ENCODE measurements at regions not wholly inside any gene's neighbourhood (a gene's known extent, or its start where the extent isn't known, plus 50 kb on each side); places are given as distances from the start of the nearest gene placed in this dataset.

DNA sequence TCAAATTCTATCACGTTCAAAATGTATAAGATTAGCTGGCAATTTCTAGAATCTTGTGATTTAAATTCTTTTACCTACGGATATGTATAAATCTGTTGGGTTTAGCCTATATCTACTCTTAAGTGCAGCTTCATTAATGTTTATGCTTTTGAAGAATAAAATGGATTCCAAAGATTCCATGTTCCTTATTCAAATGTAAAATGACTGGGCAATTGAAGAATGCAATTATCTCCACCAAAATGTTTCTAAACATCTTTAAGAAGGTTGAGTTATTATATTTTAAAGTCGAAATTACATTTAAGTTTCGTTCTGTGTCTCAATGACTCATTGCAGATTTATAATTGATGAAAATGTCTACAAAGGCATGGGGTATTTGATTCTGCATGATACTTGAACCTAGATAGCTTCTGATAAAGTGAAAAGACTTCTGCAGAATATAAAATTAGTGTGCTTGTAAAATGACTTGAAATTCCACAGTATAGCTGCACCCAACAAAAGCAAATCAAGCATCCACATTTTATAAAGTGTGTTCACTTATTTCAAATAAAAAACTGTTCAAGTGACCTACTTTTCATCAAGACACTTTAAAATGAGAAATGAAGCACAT is 697.0 kb upstream of the PCDH15 start:
- Mint-ChIP-seq H3K4me3 (no peak overlapping the region), H3K27ac (no peak overlapping the region), H3K9me3 (peaks cover 4% of the 10 kb centered on the region), H3K27me3 (ENCODE audit: low read depth) (no peaks in the 10 kb centered on the region), H3K4me1 (peaks cover 5% of the 10 kb centered on the region), H3K36me3 (peaks cover under 1% of the 10 kb centered on the region)
- TF ChIP-seq, protein P1, sequence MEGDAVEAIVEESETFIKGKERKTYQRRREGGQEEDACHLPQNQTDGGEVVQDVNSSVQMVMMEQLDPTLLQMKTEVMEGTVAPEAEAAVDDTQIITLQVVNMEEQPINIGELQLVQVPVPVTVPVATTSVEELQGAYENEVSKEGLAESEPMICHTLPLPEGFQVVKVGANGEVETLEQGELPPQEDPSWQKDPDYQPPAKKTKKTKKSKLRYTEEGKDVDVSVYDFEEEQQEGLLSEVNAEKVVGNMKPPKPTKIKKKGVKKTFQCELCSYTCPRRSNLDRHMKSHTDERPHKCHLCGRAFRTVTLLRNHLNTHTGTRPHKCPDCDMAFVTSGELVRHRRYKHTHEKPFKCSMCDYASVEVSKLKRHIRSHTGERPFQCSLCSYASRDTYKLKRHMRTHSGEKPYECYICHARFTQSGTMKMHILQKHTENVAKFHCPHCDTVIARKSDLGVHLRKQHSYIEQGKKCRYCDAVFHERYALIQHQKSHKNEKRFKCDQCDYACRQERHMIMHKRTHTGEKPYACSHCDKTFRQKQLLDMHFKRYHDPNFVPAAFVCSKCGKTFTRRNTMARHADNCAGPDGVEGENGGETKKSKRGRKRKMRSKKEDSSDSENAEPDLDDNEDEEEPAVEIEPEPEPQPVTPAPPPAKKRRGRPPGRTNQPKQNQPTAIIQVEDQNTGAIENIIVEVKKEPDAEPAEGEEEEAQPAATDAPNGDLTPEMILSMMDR (IDR thresholded peaks at IDR 0.05; ENCODE audit: unreplicated experiment): no peak
- no peak for DNase-seq (ENCODE audit: low spot score in 2 of 2, unreplicated experiment in 2 of 2)

DNA sequence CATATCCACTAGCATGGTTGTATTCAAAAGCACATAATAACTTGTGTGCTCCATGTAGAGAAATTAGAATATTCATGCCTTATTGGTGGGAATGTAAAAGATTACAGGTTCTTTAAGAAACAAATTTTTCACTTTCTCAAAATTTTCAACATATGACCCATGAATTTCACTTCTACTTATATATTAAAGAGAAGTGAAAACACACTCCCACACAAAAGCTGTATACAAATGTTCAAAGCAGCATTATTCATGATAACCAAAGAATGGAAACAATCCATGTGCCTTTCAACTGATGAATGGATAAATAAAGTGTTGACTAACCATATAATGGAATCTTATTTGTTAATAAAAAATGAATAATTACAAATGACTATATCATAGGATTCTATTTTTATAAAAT is 694.5 kb upstream of the PCDH15 start:
- Mint-ChIP-seq H3K36me3 (peaks cover 4% of the 10 kb centered on the region), H3K9me3 (peaks cover 13% of the 10 kb centered on the region)

DNA sequence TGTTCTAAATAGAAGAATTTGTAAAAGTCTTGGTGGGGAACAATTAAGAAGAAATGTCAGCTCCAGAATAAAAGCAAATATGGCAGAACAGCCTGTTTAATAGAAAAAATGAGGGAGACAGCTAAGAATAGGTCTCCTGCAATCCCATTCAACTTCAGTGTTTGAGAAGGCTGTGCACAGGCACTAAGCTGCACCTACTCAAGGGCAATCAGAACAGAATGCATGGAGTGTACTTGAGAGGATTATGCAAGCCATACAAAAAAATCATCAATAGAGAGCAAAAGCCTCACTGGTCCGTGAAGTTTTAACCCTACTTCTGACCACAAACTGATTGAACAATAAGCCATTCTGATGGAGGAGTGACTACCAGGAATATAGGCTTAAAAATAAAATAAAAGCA is 690.7 kb upstream of the PCDH15 start:
- Mint-ChIP-seq H3K9me3 (peaks cover 13% of the 10 kb centered on the region), H3K36me3 (peaks cover 4% of the 10 kb centered on the region), H3K4me3 (no peak overlapping the region), H3K27ac (no peak overlapping the region), H3K4me1 (peaks cover 3% of the 10 kb centered on the region), H3K27me3 (ENCODE audit: low read depth) (no peaks in the 10 kb centered on the region)
- TF ChIP-seq, protein P1 (IDR thresholded peaks at IDR 0.05; ENCODE audit: unreplicated experiment): no peak
- no peak for DNase-seq (ENCODE audit: low spot score in 2 of 2, unreplicated experiment in 2 of 2)

More for the DNA sequence above, 694.5 kb upstream of the PCDH15 start:
- no peak overlapping the region for H3K4me3 Mint-ChIP-seq
- TF ChIP-seq, protein P1 (IDR thresholded peaks at IDR 0.05; ENCODE audit: unreplicated experiment): no peak
- no peak for DNase-seq (ENCODE audit: low spot score in 2 of 2, unreplicated experiment in 2 of 2)
- H3K4me1 Mint-ChIP-seq: peaks cover 5% of the 10 kb centered on the region
- H3K27ac Mint-ChIP-seq: no peak overlapping the region
- no peaks in the 10 kb centered on the region for H3K27me3 Mint-ChIP-seq (ENCODE audit: low read depth)

DNA sequence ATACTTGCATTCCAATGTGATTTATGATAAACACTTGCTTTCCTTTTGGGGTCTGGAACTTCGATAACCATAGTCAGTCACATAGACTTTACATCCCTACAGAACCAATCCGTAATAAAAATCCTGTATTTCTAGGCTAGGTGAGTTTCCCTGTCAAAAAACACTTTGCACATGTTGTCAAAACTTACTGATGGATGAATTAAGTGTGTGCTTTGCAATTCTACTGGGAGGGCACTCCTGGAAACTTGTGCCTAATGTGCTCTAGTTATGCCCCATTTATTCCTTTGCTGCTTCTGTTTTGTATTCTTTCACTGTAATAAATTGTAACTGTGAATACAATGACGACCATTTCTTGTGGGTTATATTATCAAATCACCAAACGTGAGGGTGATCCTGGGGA is 684.8 kb upstream of the PCDH15 start:
- Mint-ChIP-seq H3K9me3 (peaks cover 33% of the 10 kb centered on the region), H3K4me1 (peaks cover 3% of the 10 kb centered on the region), H3K27ac (no peak overlapping the region), H3K36me3 (peaks cover 25% of the 10 kb centered on the region), H3K27me3 (ENCODE audit: low read depth) (no peaks in the 10 kb centered on the region), H3K4me3 (no peak overlapping the region)
- no peak for DNase-seq (ENCODE audit: low spot score in 2 of 2, unreplicated experiment in 2 of 2)
- TF ChIP-seq, protein P1 (IDR thresholded peaks at IDR 0.05; ENCODE audit: unreplicated experiment): no peak

DNA sequence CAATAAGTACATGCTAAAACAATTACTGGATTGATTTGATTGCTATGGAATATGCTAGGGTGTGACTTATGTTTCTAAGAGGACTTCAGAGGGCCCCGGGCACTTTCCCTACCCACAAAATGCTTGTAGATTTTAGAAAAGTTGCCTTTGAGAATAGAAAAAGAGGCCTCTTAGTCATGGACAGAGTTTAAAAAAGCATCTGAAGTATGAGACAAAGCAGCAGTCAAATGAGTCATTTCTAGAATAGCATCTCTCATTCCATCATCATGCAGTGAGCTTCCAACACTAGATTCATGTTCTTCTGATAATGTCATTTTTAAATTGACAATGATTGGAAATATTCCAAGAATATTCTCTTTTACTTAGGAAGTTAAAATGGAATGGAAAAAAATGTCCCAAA is 675.1 kb upstream of the PCDH15 start:
- Mint-ChIP-seq H3K9me3 (peaks cover 32% of the 10 kb centered on the region), H3K27ac (no peak overlapping the region), H3K36me3 (peaks cover 16% of the 10 kb centered on the region), H3K4me3 (no peak overlapping the region), H3K27me3 (ENCODE audit: low read depth) (no peaks in the 10 kb centered on the region), H3K4me1 (no peaks in the 10 kb centered on the region)
- TF ChIP-seq, protein P1 (IDR thresholded peaks at IDR 0.05; ENCODE audit: unreplicated experiment): no peak
- DNase-seq (ENCODE audit: low spot score in 2 of 2, unreplicated experiment in 2 of 2): no peak

DNA sequence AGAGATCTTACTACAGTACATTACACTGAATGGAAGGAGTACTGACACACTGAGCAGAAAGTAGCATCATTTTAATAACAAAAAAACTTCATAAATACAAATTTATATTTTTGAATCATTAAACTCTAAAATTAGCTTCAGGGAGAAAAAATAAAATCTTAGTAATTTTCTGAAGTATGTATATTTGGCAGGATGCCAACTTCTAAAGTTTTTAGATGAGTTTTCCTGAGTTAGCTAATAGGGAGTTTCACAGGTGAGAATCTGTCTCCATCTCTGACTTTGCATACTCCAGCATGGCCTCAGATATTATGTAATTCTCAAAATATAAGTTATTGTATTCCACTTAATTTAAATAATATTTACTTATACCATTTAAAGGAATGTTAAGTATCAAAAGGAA is 673.2 kb upstream of the PCDH15 start:
- DNase-seq (ENCODE audit: low spot score in 2 of 2, unreplicated experiment in 2 of 2): no peak
- Mint-ChIP-seq H3K4me3 (no peak overlapping the region), H3K9me3 (peaks cover 19% of the 10 kb centered on the region), H3K4me1 (no peaks in the 10 kb centered on the region), H3K27ac (no peak overlapping the region), H3K27me3 (ENCODE audit: low read depth) (no peaks in the 10 kb centered on the region), H3K36me3 (peaks cover 6% of the 10 kb centered on the region)
- TF ChIP-seq, protein P1 (IDR thresholded peaks at IDR 0.05; ENCODE audit: unreplicated experiment): no peak
